HCT116 (cell line): ENCODE measurements at regions not wholly inside any gene's neighbourhood (a gene's known extent, or its start where the extent isn't known, plus 50 kb on each side); places are given as distances from the start of the nearest gene placed in this dataset.

ENCODE experiments used
- CEBPB ChIP-seq: IDR thresholded peaks from 2 replicates; pipeline ENCODE4 v1.6.1; 2012; ENCODE audit warnings: low read depth
- EZH2 ChIP-seq: fragments of 200-600 bp; sonication (generic); IDR thresholded peaks from 2 replicates; pipeline ENCODE4 v1.6.1; 2017; ENCODE audit warnings: antibody characterized with exemption, mixed run types
- EZH2phosphoT487 ChIP-seq: fragments of 200-600 bp; IDR thresholded peaks from 2 replicates; pipeline ENCODE4 v1.6.1; 2018; ENCODE audit warnings: antibody characterized with exemption, borderline replicate concordance
- FOSL1 ChIP-seq: IDR thresholded peaks from 2 replicates; pipeline ENCODE4 v1.6.1; 2012; ENCODE audit warnings: low read depth
- JUND ChIP-seq: IDR thresholded peaks from 2 replicates; pipeline ENCODE4 v1.6.1; 2012
- POLR2A ChIP-seq: IDR thresholded peaks from 2 replicates; pipeline ENCODE4 v1.7.0; 2011; ENCODE audit warnings: borderline replicate concordance; ENCODE audit not compliant: insufficient read depth, insufficient read length; ENCODE audit errors: extremely low read depth
- POLR2AphosphoS5 ChIP-seq: IDR thresholded peaks from 2 replicates; pipeline ENCODE4 v1.6.1; 2011; ENCODE audit warnings: mild to moderate bottlenecking, low read depth, low read length, moderate library complexity
- RAD21 ChIP-seq: IDR thresholded peaks from 2 replicates; pipeline ENCODE4 v1.6.1; 2012; ENCODE audit warnings: low read depth, mild to moderate bottlenecking
- SIN3A ChIP-seq: IDR thresholded peaks from 2 replicates; pipeline ENCODE4 v1.6.1; 2012; ENCODE audit warnings: low read depth
- SRF ChIP-seq: IDR thresholded peaks from 2 replicates; pipeline ENCODE4 v1.6.1; 2012; ENCODE audit warnings: low read depth
- YY1 ChIP-seq: IDR thresholded peaks from 2 replicates; pipeline ENCODE4 v1.6.1; 2011; ENCODE audit warnings: low read length, low read depth, moderate library complexity, mild to moderate bottlenecking; ENCODE audit not compliant: insufficient replicate concordance; ENCODE audit errors: extremely low read depth
- TF ChIP-seq, protein P1 (sequence below), 3 experiments: fragments of 200-600 bp in 1 of 3; sonication (generic) in 1 of 3; IDR thresholded peaks in 2 of 3; conservative IDR thresholded peaks in 1 of 3; 2 replicates each; pipeline ENCODE4 v1.5.1; 2012 to 2017; ENCODE audit warnings: low read depth in 2 of 3, low read length in 2 of 3, antibody characterized with exemption in 1 of 3, borderline replicate concordance in 1 of 3, control low read depth in 1 of 3, mild to moderate bottlenecking in 1 of 3, mixed read lengths in 1 of 3, mixed run types in 1 of 3, moderate library complexity in 1 of 3; ENCODE audit not compliant: insufficient read depth in 1 of 3

DNA sequence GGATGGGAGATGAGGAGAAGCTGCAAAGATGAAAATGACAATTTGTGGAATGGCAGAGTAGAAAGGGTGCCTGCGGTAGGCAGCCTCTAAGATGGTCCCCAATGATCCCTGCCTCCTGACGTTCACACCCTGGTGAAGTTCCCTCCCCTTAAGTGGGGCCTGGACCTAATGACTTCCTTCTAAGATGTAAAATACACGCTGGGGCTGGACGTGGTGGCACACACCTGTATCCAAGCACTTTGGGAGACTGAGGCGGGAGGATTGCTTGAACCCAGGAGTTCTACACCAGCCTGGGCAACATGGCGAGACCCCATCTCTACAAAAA is 60.7 kb upstream of the CREB3L1 start:
- TF ChIP-seq CEBPB (no peak), POLR2A (no peak), SIN3A (no peak), POLR2AphosphoS5 (no peak), JUND (no peak), EZH2 (no peak), EZH2phosphoT487 (no peak), FOSL1 (no peak), RAD21 (no peak), SRF (no peak), YY1 (no peak)
- TF ChIP-seq, protein P1, sequence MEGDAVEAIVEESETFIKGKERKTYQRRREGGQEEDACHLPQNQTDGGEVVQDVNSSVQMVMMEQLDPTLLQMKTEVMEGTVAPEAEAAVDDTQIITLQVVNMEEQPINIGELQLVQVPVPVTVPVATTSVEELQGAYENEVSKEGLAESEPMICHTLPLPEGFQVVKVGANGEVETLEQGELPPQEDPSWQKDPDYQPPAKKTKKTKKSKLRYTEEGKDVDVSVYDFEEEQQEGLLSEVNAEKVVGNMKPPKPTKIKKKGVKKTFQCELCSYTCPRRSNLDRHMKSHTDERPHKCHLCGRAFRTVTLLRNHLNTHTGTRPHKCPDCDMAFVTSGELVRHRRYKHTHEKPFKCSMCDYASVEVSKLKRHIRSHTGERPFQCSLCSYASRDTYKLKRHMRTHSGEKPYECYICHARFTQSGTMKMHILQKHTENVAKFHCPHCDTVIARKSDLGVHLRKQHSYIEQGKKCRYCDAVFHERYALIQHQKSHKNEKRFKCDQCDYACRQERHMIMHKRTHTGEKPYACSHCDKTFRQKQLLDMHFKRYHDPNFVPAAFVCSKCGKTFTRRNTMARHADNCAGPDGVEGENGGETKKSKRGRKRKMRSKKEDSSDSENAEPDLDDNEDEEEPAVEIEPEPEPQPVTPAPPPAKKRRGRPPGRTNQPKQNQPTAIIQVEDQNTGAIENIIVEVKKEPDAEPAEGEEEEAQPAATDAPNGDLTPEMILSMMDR (IDR thresholded peaks at IDR 0.05 in 2 of 3, conservative IDR thresholded peaks at IDR 0.05 in 1 of 3; ENCODE audit: borderline replicate concordance in 1 of 3, insufficient read depth in 1 of 3, low read depth in 2 of 3, low read length in 2 of 3) = no peak
